ENCODE measurements at regions not wholly inside any gene's neighbourhood (a gene's known extent, or its start where the extent isn't known, plus 50 kb on each side); places are given as distances from the start of the nearest gene placed in this dataset.

- CTCF ChIA-PET = no interaction called here
- no peaks in the 10 kb centered on the region for H3K27me3 ChIP-seq (ENCODE audit: control insufficient read depth in 2 of 2, insufficient read depth in 2 of 2, low read length in 2 of 2)
- H3K4me3 ChIP-seq (replicated peaks in 1 of 3; ENCODE audit: insufficient read depth in 1 of 3, low read depth in 1 of 3, low read length in 3 of 3) = no peak overlapping the region
- no peak for FAIRE-seq
- no peaks in the 10 kb centered on the region for H3K9me3 ChIP-seq (replicated peaks; ENCODE audit: control insufficient read depth, insufficient read depth, low read length)
- H3K79me2 ChIP-seq (ENCODE audit: control insufficient read depth, insufficient read depth, low read length) = no peaks in the 10 kb centered on the region
- no peak overlapping the region for H3K27ac ChIP-seq (ENCODE audit: insufficient read depth, low read depth, low read length)
- H3K36me3 ChIP-seq (ENCODE audit: control insufficient read depth in 2 of 2, extremely low read depth in 1 of 2, insufficient read depth in 2 of 2, low read length in 2 of 2) = no peaks in the 10 kb centered on the region
- dilution Hi-C loops (cut with MboI; ENCODE audit: extremely low pct_ligation_motif_present, low sequenced_read_pairs) (no loop called here), intact Hi-C loops (cut with micrococcal nuclease) (no loop called here)
- BruUV-seq (replicated peaks) = no TSS peak
- H3K9ac ChIP-seq (replicated peaks; ENCODE audit: extremely low read depth, insufficient read depth, low read length) = no peak overlapping the region
- TF ChIP-seq GATA2 (IDR thresholded peaks at IDR 0.05; ENCODE audit: insufficient read depth, insufficient read length, low read depth, low read length) (no peak), POLR2AphosphoS5 (IDR thresholded peaks at IDR 0.05; ENCODE audit: insufficient read depth, low read depth, low read length) (no peak), EZH2 (IDR thresholded peaks at IDR 0.05; ENCODE audit: borderline replicate concordance, low read depth, low read length, severe bottlenecking) (no peak), MAX (IDR thresholded peaks at IDR 0.05; ENCODE audit: insufficient read depth, insufficient read length) (no peak)
- POLR2A ChIA-PET = no interaction called here
- H2AFZ ChIP-seq (ENCODE audit: low read depth, low read length) = no peak overlapping the region
- no peaks in the 10 kb centered on the region for H3K9me1 ChIP-seq (replicated peaks; ENCODE audit: control insufficient read depth, extremely low read depth, insufficient read depth, low read length)
- no peak for DNase-seq (ENCODE audit: low read depth, low spot score)
- no peaks in the 10 kb centered on the region for H4K20me1 ChIP-seq (replicated peaks; ENCODE audit: control insufficient read depth, extremely low read depth, insufficient read depth, low read length)
- H3K4me1 ChIP-seq (ENCODE audit: control insufficient read depth, extremely low read depth, insufficient read depth, low read length) = no peaks in the 10 kb centered on the region
- H3K4me2 ChIP-seq (ENCODE audit: insufficient read depth, low read length) = no peak overlapping the region
These were observed 73.2 kb downstream of the TNP1 start for GRCh38 chr2:216786676-216787075.

- Histone ChIP-seq H2AFZ (ENCODE audit: low read depth, low read length) (no peak overlapping the region), H3K36me3 (ENCODE audit: control insufficient read depth in 2 of 2, extremely low read depth in 1 of 2, insufficient read depth in 2 of 2, low read length in 2 of 2) (no peaks in the 10 kb centered on the region), H3K4me3 (replicated peaks in 1 of 3; ENCODE audit: insufficient read depth in 1 of 3, low read depth in 1 of 3, low read length in 3 of 3) (no peak overlapping the region), H4K20me1 (replicated peaks; ENCODE audit: control insufficient read depth, extremely low read depth, insufficient read depth, low read length) (no peaks in the 10 kb centered on the region), H3K9me3 (replicated peaks; ENCODE audit: control insufficient read depth, insufficient read depth, low read length) (no peaks in the 10 kb centered on the region), H3K79me2 (ENCODE audit: control insufficient read depth, insufficient read depth, low read length) (no peaks in the 10 kb centered on the region), H3K4me1 (ENCODE audit: control insufficient read depth, extremely low read depth, insufficient read depth, low read length) (no peaks in the 10 kb centered on the region), H3K4me2 (ENCODE audit: insufficient read depth, low read length) (no peak overlapping the region), H3K9me1 (replicated peaks; ENCODE audit: control insufficient read depth, extremely low read depth, insufficient read depth, low read length) (no peaks in the 10 kb centered on the region), H3K9ac (replicated peaks; ENCODE audit: extremely low read depth, insufficient read depth, low read length) (no peak overlapping the region), H3K27me3 (ENCODE audit: control insufficient read depth in 2 of 2, insufficient read depth in 2 of 2, low read length in 2 of 2) (no peaks in the 10 kb centered on the region), H3K27ac (ENCODE audit: insufficient read depth, low read depth, low read length) (no peak overlapping the region)
- no TSS peak for BruUV-seq (replicated peaks)
- POLR2A ChIA-PET = no interaction called here
- no peak for DNase-seq (ENCODE audit: low read depth, low spot score)
- CTCF ChIA-PET = no interaction called here
- dilution Hi-C loops (cut with MboI; ENCODE audit: extremely low pct_ligation_motif_present, low sequenced_read_pairs) (no loop called here), intact Hi-C loops (cut with micrococcal nuclease) (no loop called here)
- FAIRE-seq = no peak
- no peak for TF ChIP-seq POLR2A (IDR thresholded peaks at IDR 0.05; ENCODE audit: low read depth, low read length)
- TF ChIP-seq EZH2 (IDR thresholded peaks at IDR 0.05; ENCODE audit: borderline replicate concordance, low read depth, low read length, severe bottlenecking) = no peak
These were observed 75.4 kb downstream of the TNP1 start for GRCh38 chr2:216784456-216784855.
